OCI-LY1 (cell line): ENCODE measurements at regions not wholly inside any gene's neighbourhood (a gene's known extent, or its start where the extent isn't known, plus 50 kb on each side); places are given as distances from the start of the nearest gene placed in this dataset.

Source experiments
- H2AFZ ChIP-seq: fragments of 200-600 bp; sonication (generic), shearing (Covaris generic); 2 replicates; pipeline ENCODE4 v1.6.0; 2014; ENCODE audit warnings: antibody characterized with exemption, mild to moderate bottlenecking, low read length
- H3F3A ChIP-seq: fragments of 200-600 bp; sonication (generic), shearing (Covaris generic); 2 replicates; pipeline ENCODE4 v1.6.0; 2014; ENCODE audit warnings: mild to moderate bottlenecking, antibody characterized with exemption, low read length, moderate library complexity; ENCODE audit not compliant: insufficient read depth
- H3K27ac ChIP-seq: fragments of 200-600 bp; sonication (generic); 2 replicates; pipeline ENCODE4 v1.5.1; 2014; ENCODE audit warnings: low read length, mixed run types, mild to moderate bottlenecking, low read depth; ENCODE audit not compliant: poor library complexity, severe bottlenecking
- H3K27me3 ChIP-seq: fragments of 200-600 bp; sonication (generic); 2 replicates; pipeline ENCODE4 v1.6.0; 2014; ENCODE audit warnings: antibody characterized with exemption, mild to moderate bottlenecking, low read length, moderate library complexity; ENCODE audit not compliant: insufficient read depth
- H3K36me3 ChIP-seq: fragments of 200-600 bp; sonication (generic); 2 replicates; pipeline ENCODE4 v1.6.1; 2014; ENCODE audit warnings: mild to moderate bottlenecking, antibody characterized with exemption, low read length, moderate library complexity, mixed read lengths; ENCODE audit not compliant: insufficient read depth
- H3K4me1 ChIP-seq: fragments of 200-600 bp; sonication (generic); 2 replicates; pipeline ENCODE4 v1.5.1; 2014; ENCODE audit warnings: mild to moderate bottlenecking, low read length, moderate library complexity; ENCODE audit not compliant: insufficient read depth, severe bottlenecking
- H3K4me2 ChIP-seq: fragments of 200-600 bp; sonication (generic), shearing (Covaris generic); 2 replicates; pipeline ENCODE4 v1.6.1; 2014; ENCODE audit warnings: low read length
- H3K4me3 ChIP-seq: fragments of 200-600 bp; sonication (generic); 2 replicates; pipeline ENCODE4 v1.5.1; 2014; ENCODE audit warnings: low read length, low read depth, mild to moderate bottlenecking, mixed read lengths; ENCODE audit not compliant: poor library complexity, severe bottlenecking
- H3K79me2 ChIP-seq: fragments of 200-600 bp; shearing (Covaris generic); 2 replicates; pipeline ENCODE4 v1.6.1; 2016; ENCODE audit warnings: mixed run types, low read length, mixed read lengths; ENCODE audit not compliant: insufficient read depth
- H3K9ac ChIP-seq: fragments of 200-600 bp; sonication (generic), shearing (Covaris generic); 2 replicates; pipeline ENCODE4 v1.6.1; 2014; ENCODE audit warnings: mild to moderate bottlenecking, low read length, mixed read lengths
- H3K9me2 ChIP-seq: fragments of 200-600 bp; sonication (generic), shearing (Covaris generic); 2 replicates; pipeline ENCODE4 v1.6.1; 2014; ENCODE audit warnings: low read depth, mild to moderate bottlenecking, low read length, mixed read lengths
- H3K9me3 ChIP-seq: fragments of 200-600 bp; shearing (Covaris generic); 2 replicates; pipeline ENCODE4 v1.6.1; 2014; ENCODE audit warnings: low read length, mixed read lengths
- H4K20me1 ChIP-seq: fragments of 200-600 bp; sonication (generic), shearing (Covaris generic); 2 replicates; pipeline ENCODE4 v1.6.0; 2016; ENCODE audit warnings: mild to moderate bottlenecking, low read length; ENCODE audit not compliant: insufficient read depth
- EZH2 ChIP-seq: fragments of 200-600 bp; sonication (generic), shearing (Covaris generic); IDR thresholded peaks from 2 replicates; pipeline ENCODE4 v1.8.0; 2017; ENCODE audit warnings: borderline replicate concordance, mixed run types, mild to moderate bottlenecking, antibody characterized with exemption, low read length, moderate library complexity, mixed read lengths
- TF ChIP-seq, protein P1 (sequence below): fragments of 200-600 bp; sonication (generic), shearing (Covaris generic); IDR thresholded peaks from 2 replicates; pipeline ENCODE4 v1.5.1; 2017; ENCODE audit warnings: mild to moderate bottlenecking, antibody characterized with exemption, low read length, moderate library complexity, mixed read lengths

DNA sequence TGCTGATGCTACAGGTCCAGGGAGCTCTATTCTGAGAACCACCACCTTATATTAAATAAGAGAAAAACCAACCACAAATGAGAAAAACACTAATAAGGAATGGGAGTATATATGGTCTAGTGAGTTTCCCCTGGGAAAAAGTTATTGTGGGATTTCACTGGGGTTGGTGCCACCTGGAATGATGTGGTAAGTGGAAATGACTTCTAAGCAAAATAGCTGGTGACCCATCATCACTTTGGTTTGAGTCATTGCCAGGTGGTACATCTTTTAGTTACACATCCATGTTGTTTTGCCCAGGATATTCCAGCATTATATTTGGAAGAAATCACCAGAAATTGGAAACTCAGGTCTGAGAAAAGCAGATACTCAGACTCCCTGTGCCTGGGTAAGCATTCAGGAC lies 437.3 kb downstream of the DTWD2 start:
- Histone ChIP-seq H3K27me3 (no peaks in the 10 kb centered on the region), H3K4me3 (no peak overlapping the region)
- TF ChIP-seq EZH2, result no peak
- TF ChIP-seq, protein P1, sequence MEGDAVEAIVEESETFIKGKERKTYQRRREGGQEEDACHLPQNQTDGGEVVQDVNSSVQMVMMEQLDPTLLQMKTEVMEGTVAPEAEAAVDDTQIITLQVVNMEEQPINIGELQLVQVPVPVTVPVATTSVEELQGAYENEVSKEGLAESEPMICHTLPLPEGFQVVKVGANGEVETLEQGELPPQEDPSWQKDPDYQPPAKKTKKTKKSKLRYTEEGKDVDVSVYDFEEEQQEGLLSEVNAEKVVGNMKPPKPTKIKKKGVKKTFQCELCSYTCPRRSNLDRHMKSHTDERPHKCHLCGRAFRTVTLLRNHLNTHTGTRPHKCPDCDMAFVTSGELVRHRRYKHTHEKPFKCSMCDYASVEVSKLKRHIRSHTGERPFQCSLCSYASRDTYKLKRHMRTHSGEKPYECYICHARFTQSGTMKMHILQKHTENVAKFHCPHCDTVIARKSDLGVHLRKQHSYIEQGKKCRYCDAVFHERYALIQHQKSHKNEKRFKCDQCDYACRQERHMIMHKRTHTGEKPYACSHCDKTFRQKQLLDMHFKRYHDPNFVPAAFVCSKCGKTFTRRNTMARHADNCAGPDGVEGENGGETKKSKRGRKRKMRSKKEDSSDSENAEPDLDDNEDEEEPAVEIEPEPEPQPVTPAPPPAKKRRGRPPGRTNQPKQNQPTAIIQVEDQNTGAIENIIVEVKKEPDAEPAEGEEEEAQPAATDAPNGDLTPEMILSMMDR, result no peak

DNA sequence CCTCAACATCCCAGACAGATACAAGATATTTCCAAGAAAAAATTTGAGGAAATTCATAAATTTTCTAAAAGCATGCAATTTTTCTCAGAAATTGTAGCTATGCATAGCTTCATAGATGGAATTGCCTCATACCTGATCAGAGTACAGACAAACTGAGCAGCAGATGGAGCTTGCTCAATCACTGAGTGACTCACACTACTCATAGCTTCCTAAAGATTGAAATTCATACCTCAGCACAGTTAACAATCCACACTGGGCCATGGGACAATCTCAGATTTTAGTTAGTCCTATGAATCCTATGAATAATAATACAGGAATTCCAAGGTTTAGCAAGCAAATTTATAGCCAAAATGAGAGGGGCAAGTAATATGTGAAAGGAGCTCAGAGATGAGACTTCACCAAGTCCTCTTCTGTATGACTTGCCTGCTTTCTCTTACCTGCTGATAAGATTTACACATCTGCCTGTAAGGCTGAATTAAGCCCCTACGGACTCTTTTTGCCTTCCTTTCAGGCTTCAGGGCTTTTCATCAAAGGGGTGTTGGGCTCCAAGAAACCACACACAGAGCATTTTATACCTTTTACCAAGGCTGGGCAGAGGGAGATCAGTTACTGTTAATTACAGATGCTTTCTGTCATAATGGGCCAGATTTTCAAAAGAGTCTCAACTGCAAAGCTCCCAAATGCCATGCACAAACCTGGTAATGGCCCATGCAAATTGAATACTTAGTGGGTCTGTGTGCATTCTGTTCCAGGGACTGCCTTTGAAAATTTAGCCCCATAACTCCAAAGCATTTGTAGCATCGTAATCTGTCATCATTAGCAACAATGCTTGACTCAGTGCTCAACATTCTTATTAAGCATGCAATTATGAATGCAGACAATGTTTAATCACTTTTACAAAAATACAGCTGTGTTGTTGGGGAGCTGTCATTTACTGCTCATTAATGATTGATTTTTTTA lies 439.3 kb downstream of the DTWD2 start:
- H3K4me2 ChIP-seq, result no peak overlapping the region

More for the DNA sequence above, 437.3 kb downstream of the DTWD2 start:
- Histone ChIP-seq H3K36me3 (no peaks in the 10 kb centered on the region), H3F3A (no peaks in the 10 kb centered on the region), H3K79me2 (no peaks in the 10 kb centered on the region), H3K9ac (no peak overlapping the region), H4K20me1 (no peaks in the 10 kb centered on the region), H3K4me1 (no peaks in the 10 kb centered on the region), H2AFZ (no peak overlapping the region), H3K4me2 (no peak overlapping the region), H3K9me2 (no peaks in the 10 kb centered on the region), H3K9me3 (no peaks in the 10 kb centered on the region), H3K27ac (no peak overlapping the region)

DNA sequence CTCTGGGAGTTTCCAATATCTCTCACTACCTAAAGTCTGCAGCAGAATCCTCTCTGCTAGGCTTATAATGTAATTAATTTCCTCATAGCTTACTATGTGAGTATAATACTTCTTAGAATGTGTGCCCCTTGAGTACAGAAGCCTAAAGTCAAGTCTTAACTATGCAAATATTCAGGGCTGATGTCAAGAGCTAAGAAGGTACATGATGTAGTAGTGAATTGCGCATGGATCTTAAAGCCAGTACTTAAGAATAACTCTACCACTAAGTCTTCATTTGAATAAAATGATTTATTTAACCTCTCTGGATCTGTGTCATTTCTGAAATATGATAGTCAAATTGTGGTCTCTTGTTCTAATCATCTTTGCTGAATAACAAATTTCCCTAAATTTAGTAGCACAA lies 442.9 kb downstream of the DTWD2 start:
- no peak overlapping the region for H3K4me2 ChIP-seq

More for the DNA sequence above, 439.3 kb downstream of the DTWD2 start:
- H2AFZ ChIP-seq, result no peak overlapping the region
- no peaks in the 10 kb centered on the region for H4K20me1 ChIP-seq
- H3K36me3 ChIP-seq, result no peaks in the 10 kb centered on the region
- no peaks in the 10 kb centered on the region for H3K79me2 ChIP-seq
- H3F3A ChIP-seq, result no peaks in the 10 kb centered on the region
- no peaks in the 10 kb centered on the region for H3K27me3 ChIP-seq
- H3K4me1 ChIP-seq, result no peaks in the 10 kb centered on the region
- H3K27ac ChIP-seq, result no peak overlapping the region
- no peaks in the 10 kb centered on the region for H3K9me2 ChIP-seq
- no peak overlapping the region for H3K9ac ChIP-seq
- no peak overlapping the region for H3K4me3 ChIP-seq
- TF ChIP-seq, protein P1, result no peak
- no peak for TF ChIP-seq EZH2
- H3K9me3 ChIP-seq, result no peaks in the 10 kb centered on the region

More for the DNA sequence above, 442.9 kb downstream of the DTWD2 start:
- Histone ChIP-seq H3K9ac (no peak overlapping the region), H3K27ac (no peak overlapping the region), H3K27me3 (no peaks in the 10 kb centered on the region), H3K9me3 (no peaks in the 10 kb centered on the region), H4K20me1 (no peaks in the 10 kb centered on the region), H3K36me3 (no peaks in the 10 kb centered on the region), H3K4me1 (no peaks in the 10 kb centered on the region), H3F3A (no peaks in the 10 kb centered on the region), H3K9me2 (no peaks in the 10 kb centered on the region), H3K4me3 (no peak overlapping the region), H2AFZ (no peak overlapping the region), H3K79me2 (no peaks in the 10 kb centered on the region)
- TF ChIP-seq, protein P1, result no peak
- TF ChIP-seq EZH2, result no peak
